HG03442 (cell line): ENCODE measurements at regions not wholly inside any gene's neighbourhood (a gene's known extent, or its start where the extent isn't known, plus 50 kb on each side); places are given as distances from the start of the nearest gene placed in this dataset.
"Not testable (repeated sequence)": the region's sequence is repeated elsewhere in the genome, so short reads cannot be mapped to it uniquely, and the experiment has no call there.

Experiments
- ATAC-seq: cut with Tn5 transposase; IDR thresholded peaks from one replicate; pipeline ENCODE4 v1.9.1; 2021; ENCODE audit warnings: mild to moderate bottlenecking, moderate library complexity; ENCODE audit not compliant: unreplicated experiment

- no peak for ATAC-seq
Observed at GRCh38 chr2:105540642-105541041, 141.8 kb upstream of the FHL2 start.

DNA sequence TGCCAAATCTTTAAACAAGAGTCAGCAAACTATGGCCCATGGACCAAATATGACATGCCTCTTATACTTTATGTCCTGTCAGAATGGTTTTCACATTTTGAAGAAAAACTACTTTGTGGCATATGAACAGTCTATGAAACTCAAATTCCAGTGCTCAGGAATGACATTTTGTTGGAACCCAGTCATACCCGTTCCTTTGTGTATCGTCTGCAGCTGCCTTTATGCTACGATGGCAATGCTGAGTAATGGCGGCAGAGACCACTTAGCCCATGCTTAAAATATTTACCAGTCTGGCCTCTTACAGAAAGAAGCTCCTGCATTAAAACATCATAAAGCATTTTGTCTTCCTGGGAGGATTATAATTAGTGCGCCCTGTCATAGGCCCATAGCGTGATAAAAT is 140.5 kb upstream of the FHL2 start:
- no peak for ATAC-seq

DNA sequence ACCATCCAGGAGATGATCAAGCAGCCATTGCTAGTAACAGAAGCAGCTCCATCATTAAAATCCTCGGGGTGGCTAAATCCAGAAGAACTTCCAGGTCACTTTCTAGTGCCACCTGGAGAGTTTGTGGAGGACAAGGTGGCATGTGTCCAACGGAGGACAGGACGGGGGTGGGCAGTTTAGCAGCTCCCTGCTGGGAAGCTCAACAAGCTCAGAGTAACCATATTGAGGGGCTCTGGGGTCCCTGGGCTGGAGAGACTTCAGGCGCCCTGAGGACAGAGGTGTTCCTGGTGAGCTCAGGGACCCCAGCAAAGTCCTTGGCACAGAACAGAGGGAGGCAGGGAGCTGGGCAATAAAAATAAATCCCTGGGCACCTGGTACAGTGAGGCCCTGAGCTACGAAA is 140.0 kb upstream of the FHL2 start:
- no peak for ATAC-seq

- ATAC-seq: no peak
Observed at GRCh38 chr2:105537920-105538319, 139.1 kb upstream of the FHL2 start.

GRCh38 chr2:105537466-105537865 is 138.6 kb upstream of the FHL2 start:
- ATAC-seq: no peak

- no peak for ATAC-seq
Observed at GRCh38 chr2:105536175-105536574, 137.3 kb upstream of the FHL2 start.

DNA sequence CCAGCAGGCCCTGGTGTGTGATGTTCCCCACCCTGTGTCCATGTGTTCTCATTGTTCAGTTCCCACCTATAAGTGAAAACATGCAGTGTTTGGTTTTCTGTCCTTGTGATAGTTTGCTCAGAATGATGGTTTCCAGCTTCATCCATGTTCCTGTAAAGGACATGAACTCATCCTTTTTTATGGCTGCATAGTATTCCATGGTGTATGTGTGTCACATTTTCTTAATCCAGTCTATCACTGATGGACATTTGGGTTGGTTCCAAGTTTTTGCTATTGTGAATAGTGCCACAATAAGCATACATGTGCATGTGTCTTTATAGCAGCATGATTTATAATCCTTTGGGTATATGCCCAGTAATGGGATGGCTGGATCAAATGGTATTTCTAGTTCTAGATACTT is 130.4 kb upstream of the FHL2 start:
- not testable (repeated sequence) for ATAC-seq

DNA sequence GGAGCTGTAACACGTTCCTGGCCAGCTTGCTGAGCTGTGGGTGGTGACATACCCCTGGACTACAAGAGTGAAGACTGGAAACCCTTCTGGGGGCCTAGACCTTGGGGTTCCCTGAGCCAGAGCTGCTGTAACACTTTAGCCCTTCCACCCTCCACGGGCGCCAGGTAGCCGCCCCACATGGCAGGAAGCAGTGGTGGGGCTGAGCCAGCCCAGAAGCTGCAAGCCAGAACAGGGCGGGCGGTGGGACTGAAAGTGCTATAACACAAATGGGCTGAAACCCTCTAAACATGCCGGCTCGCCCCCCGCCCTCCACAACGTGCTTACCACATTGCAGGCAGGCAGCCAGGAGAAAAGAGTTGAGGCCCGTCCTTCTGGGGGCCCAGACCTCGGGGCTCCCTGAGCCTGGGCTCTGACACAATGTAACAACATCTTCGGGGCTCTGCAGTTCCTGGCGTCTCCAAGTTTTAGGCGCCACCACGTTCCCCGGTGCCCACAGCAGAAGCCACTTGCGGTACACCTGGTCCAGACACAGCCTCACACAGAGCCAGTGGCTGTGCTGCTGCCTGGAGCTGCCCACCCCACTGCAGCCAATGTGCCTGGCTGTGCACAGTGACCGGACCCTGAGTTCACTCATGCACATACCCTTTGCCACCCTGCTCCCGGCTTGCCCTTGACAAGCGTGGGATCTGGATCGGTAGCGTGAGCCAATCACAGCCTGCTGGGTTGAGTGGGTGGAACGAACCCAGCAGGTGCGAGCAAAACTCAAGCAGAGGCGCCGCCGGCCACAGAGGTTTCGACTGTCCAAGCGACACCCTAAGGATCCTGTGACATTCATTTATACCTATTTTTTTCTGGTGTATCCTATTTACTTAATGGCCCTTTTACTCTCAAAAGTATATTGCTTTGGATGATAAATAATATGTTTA is 127.4 kb upstream of the FHL2 start:
- no peak for ATAC-seq

DNA sequence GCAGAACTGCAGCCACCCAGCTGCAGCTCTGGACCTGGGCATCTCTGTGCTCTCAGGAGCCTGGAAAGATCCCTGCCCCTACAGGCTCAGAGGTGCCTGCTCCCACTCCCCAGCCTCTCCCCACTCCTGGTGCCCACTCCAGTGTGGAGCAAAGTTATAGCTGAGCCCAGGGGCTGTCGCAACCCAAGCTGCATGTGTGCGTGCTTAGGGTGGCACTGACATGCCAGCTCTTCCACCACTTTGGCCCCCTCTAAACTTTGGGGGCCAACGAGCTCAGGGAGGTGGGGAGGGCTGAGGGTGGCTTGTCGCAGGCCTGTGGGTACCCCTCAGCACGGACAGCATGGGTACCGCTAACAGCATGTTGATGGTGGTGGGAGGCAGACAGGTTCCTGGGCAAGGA is 126.3 kb upstream of the FHL2 start:
- ATAC-seq: no peak

- ATAC-seq: no peak
Observed at GRCh38 chr2:105522645-105523044, 123.8 kb upstream of the FHL2 start.

GRCh38 chr2:105521616-105522015 is 122.8 kb upstream of the FHL2 start:
- no peak for ATAC-seq

GRCh38 chr2:105521176-105521575 is 122.3 kb upstream of the FHL2 start:
- ATAC-seq: no peak

DNA sequence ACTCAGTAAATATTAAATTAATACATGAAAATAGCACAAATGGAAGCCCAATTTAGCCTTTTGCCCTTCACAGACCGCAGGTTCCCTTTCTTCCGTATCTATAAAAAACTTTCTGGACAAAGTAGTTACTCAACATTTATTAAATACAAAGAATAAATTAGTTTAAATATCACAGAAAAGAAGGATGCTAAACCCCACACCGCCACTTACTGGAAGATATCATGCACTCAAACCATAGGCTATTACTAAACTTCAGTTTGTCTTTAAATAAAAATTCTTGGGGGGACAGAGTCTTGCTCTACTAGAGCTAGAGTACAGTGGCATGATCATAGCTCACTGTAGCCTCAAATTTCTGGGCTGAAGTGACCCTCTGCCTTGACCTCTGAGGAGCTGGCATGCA is 120.7 kb upstream of the FHL2 start:
- no peak for ATAC-seq

DNA sequence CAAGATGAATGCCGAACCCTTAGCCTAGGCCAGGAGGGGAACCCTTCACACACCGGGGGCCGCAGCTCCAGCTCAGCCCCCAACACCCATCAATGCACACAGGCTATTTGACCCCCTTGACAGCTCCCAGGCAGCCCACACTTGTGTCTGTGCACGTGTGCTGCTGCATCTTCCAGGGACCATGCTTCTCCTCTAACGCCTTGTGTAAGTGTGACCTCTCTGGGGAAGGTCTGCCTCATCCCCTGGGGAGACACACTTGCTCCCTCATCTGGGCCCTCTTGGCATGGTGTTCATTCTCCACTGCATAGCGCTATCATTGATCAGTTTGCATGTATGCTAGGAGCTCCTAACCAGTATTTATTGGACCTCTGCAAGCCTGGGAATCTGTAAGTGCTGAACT is 120.0 kb upstream of the FHL2 start:
- no peak for ATAC-seq

DNA sequence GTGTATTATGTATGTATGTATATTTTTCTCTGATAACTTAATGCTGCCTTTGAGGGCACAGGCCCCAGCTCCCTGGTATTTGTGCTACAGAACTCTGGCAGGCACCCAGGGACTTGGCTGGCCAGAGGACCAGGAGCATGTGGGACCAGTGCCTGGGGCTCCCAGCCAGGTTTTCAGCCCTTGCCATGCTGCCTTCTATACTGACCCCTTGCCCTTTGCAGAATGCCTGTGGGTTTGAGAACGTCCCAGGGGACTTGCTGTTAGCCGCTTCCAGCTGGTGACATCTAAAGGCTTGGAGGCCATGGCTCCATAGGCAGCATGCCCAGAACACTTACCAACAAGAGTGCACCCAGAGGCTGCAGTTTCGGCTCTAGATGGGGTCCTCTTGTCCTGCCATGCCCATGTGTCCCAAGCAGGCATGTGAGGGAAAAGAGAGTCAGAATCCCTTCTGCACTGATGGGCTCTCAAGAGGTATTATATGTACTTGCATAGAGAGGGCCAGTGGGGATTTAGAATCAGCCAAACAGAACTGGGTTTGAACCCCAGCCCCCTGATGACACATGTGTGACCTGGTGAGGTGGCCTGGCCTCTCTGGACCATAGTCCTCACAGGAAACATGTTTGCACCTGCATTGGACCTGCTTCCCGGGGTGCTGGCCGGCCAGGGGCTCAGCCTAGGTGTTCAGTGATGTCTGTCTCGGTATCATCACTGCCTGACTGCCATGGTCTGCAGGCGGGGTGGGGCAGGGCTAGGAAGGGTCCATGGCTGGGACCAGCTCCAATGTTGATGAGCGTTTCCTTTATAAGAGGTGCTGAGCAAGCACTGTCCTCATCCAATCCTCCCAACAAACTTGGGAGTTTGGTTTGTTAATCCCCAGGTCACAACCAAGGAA is 119.2 kb upstream of the FHL2 start:
- no peak for ATAC-seq

DNA sequence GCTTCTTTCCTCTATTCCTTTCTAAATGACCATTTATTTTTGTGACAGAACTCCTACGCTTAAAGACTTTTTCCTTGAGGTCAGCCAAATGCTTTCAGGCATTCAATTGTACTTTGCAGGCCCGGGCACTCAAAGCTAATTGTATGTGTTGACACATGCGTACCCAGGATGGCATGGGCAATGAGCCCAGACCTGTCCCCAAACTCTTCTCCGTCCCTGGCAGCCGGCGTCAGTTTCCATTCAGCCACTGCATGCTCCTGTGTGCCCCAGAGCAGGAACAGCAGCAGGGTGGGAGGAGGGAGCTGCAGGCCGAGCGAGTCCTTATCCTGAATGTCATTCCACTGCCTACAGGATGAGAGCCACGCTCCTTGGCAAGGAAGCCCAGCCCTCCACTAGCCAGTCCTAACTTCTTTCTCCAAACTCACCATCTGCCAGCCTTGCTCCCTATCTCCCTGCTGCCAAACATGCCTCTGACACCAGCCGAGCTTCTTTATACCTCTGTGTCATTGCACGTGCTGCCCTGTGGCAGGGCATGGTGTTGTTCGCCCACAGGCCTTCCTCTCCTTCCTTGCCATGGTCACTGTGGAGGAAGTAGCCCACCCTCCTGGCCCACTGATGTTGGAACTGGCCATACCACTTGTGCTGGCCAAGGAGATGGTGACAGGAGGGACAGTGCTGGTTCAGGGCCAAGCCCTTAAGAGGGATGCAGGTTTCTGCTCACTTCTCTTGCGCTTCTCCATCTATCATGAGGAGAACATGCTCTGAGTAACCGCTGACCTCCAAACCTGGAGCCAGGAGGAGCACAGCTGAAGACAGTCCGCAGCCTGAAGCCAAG is 116.9 kb upstream of the FHL2 start:
- ATAC-seq: no peak

GRCh38 chr2:105514576-105514975 is 115.7 kb upstream of the FHL2 start:
- ATAC-seq: no peak

GRCh38 chr2:105510761-105511528 is 112.1 kb upstream of the FHL2 start:
- no peak for ATAC-seq

DNA sequence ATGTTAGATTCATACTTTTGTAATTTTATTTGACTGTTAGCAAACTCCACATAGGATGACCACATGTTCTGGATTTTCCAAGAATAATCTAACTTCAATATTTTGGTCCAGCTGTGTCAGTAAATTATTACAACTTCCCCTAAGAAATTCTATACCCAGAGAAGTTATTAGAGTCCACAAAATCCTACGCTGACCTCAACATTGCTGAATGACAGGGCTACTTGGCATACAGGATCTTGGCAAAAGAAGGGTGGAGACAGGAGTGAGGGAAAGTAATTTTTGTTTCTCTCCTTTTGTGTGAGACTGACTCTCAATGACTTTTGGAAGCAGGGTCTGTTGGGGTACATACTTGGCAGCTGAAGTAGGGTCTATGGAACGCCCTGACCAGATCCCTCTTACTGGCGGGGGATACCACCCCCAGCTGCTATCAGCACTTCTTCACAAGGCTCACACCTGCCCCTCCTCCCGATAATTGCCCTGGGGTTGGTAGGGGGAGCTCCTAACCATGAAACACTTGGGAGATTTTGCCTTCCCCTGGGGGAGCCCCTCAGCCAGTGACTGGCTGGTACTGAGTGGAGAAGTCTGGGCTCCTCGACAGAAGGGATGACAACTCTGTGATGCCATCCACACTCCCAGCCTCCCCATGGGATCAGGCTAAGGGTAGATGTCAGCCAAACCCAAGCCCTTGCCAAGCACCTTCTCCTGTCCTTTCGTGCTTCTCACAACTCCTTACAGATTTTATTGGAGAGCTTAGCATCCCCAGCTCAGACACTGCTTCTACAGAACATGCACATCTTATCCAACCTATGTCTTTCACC is 110.6 kb upstream of the FHL2 start:
- no peak for ATAC-seq
